D341Med (cell line): ENCODE measurements at regions not wholly inside any gene's neighbourhood (a gene's known extent, or its start where the extent isn't known, plus 50 kb on each side); places are given as distances from the start of the nearest gene placed in this dataset.
"Not testable (repeated sequence)": the region's sequence is repeated elsewhere in the genome, so short reads cannot be mapped to it uniquely, and the experiment has no call there.

ENCODE experiments used
- DNase-seq: peaks from one replicate; pipeline ENCODE4 v3.0.0; 2012; ENCODE audit warnings: low spot score

DNA sequence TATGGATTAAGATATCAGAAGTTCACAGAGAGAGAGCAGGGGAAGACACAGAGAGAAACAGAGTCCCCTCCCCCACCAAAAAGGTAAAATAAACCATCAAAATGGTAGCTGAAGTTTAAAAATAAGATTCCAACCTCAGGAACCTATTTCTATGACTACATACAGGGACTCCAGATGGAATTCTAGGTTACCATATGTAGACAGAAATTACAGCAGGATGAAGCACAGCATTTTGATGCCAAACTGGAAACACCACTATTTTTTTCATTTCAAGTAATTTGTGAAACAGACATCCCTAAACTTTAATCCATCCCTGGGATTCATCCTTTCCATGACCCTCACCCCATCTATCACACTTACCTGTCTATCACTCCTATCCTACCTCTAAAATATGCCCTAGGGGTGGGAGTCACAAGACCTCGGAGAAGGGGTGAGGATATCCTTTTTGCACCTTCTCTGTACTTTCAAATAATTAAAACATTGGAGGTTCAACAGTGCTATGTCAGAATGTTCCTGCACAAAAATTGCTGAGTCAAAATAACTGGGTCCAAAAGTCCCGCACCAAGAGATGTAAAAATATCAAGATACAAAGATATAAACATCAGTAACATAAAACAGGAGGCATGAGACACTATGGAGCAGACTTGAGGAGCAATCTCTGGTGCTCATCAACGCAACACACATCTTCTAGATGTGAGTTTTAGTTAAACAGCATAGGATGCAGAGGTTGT, 344.5 kb upstream of the RASGEF1B start:
- no peak for DNase-seq

DNA sequence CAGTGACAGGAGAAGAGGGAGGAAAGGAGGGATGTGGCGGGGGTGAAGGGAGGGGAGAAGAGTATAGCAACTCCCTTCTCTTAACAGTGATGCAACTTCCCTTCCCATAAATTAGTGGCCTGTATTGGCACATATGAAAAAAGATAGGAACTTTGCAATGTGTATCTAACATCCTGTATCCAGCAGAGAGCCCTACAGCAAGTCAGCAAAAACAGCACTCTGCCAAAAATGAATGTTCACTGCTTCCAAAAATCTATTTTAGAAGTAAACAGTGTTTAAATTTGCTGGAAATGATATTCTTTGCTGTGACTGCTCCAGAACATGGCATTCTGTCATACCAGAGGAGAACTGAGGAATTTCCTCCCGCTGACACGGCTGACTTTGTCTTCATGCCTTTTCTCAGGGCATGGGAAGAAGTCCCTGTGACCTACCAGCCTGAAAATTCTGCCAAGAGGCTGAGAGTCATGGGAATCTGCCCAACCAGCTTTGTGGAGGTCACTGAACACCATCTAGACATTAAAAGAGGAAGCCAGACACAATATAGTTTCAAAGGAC, 343.4 kb upstream of the RASGEF1B start:
- DNase-seq, result no peak

DNA sequence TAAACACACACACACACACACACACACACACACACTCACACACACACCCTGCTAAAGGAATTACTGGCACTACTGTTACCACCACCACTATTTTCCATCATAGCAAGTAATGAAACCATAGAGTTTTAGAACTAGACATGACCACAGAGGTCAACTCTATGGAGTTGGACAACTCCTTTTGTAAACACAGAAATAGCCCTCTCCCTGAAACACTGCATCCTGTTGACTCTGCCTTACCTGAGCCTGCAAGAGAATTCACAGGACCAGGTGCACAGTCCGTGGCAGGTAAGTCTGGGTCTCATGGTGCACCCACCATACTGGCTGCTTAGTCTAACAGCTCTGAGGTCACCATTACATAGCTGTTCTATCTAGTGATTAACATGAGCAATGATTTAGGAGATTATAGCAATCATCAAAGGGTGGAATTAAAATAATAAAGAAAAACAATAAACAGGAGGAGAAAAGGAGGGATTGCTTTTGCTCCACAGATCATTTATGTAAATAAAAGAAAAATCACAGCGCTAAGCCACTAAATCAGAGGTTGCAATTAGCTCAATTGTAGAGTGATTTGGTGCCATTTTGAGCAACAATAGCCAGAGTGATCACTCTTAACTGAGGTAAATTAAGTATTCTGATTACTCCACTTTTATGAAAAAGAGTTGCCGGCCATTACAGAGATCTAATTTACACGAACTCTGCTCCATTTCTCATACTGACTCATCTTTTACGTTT, 340.0 kb upstream of the RASGEF1B start:
- DNase-seq, result no peak

DNA sequence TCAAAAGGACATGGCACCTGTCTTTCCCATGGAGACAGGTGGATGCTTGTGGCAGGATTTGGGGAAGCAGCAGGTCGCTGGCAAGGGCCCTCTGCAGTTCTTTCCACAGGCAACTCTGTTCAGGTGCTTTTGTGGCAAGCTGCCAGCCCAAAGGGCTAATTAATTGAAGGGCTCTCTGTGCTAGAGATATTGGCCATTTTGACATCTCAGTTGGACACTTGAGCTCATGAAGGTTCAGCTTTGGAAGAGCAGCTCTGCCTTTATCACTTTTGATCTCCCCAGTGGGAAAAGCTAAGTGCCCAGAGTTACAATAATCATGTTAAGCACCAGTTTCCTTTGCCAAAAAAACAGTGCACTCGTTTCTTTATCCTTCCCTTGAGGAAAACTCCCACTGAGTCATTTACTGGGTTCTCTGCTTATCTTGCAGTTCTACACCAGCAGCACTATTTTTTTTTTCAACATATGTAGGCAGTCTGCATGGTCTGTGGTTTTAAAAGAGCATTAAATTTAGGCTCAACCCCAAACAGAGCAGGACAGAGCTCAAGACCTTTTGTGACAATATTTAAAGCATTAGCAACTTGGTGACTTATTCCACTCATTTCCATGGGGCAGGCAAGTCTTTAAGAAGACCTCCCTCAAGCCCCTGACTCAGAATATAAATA, 336.4 kb upstream of the RASGEF1B start:
- DNase-seq, result no peak

DNA sequence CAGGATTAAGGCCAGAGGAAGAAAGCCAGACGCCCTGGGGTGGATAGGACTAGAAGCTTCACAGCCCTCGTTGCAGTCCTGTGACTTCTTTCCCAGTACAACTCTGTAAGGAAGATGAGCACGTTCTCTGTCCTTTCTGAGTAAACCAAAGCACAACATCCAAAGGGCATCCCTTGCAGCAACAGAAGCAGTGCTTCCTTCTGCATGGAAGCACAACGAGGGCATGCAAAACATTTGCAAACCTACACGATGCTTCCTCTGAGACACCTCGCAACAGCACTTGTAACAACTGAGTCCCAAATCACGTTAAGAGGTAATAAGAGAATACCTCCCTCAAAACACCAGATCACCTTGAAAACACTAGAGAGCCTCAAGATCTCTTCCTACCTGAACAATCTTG, 335.7 kb upstream of the RASGEF1B start:
- no peak for DNase-seq

DNA sequence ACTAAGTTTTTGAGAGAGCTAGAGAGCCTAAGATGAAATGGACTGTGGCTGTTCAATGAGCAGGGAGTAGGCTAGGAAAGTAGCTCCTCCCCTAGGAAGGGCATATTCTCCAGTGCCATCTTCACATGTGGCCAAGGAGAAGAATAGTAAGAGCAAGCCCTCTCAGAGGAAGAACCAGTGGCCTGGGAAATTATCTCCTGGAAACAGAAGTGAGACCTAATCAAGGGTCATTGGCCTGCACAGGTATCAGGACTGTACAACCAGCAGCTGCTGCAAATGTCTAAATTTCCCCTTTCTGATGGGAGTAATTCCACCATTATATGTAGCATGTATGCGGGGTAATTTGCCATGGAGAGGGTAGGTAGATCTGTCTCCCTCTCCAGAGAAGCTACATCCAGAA, 334.8 kb upstream of the RASGEF1B start:
- no peak for DNase-seq

DNA sequence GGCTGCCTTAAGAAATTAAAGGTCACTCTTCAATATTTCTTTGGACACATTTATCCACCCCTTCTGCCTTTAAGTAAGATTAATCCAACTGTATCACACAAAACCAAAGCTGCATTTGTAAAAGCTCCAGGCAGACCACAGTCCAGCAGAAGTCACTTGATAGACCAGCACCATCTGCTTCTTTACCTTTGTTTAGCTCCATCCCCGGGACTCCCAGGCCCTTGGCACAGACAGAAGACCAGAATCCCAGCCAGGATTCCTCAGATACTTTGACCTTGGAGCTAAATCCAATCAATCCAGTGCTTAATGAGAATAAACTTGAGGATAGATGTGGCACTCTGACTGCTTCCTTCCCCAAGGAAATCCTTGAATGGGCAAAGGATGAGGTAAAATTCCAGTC, 333.1 kb upstream of the RASGEF1B start:
- no peak for DNase-seq

DNA sequence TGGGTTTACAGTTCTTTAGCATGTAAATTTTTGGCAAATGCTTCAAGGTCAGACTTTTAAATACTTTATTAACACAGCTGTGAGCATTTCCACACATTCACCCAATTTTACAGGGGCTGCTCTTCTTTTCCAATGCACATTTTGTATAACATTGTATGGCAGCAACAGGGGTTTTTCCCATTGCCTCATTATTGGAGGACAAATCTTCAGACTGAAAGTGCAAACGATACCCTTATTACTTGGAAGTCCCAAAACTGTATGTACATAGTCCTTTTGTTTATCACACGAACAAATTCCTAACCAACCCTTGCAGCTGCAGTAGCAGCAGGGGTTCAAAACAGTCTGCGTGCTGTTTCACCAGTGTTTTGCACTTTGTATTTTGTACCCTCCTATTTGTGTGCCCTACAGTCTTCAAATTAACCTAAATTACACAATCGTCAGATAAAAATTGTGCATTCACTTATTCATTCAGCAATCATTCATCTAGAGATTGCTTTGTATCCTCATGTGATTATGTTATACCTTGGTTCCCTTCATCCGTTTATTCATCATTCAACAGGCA, 330.7 kb upstream of the RASGEF1B start:
- no peak for DNase-seq

DNA sequence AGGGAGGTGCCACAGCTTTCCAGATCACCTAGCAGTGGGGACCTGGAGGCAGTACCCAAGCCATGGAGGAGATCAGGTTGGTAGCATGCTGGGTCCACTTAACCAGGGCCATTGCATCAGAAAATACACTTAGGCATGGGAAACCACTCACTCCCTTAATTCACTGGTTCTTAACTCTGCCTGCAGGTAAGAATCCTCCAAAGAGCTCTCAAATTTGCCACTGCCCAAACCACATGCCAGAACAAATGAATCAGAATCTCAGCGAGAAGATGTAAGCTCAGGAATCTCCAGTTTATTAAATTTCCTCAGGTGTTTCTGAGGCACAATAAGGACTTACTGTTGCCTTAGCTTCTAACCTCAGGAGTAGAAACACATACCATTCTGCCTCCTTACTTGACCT, 327.7 kb upstream of the RASGEF1B start:
- no peak for DNase-seq

DNA sequence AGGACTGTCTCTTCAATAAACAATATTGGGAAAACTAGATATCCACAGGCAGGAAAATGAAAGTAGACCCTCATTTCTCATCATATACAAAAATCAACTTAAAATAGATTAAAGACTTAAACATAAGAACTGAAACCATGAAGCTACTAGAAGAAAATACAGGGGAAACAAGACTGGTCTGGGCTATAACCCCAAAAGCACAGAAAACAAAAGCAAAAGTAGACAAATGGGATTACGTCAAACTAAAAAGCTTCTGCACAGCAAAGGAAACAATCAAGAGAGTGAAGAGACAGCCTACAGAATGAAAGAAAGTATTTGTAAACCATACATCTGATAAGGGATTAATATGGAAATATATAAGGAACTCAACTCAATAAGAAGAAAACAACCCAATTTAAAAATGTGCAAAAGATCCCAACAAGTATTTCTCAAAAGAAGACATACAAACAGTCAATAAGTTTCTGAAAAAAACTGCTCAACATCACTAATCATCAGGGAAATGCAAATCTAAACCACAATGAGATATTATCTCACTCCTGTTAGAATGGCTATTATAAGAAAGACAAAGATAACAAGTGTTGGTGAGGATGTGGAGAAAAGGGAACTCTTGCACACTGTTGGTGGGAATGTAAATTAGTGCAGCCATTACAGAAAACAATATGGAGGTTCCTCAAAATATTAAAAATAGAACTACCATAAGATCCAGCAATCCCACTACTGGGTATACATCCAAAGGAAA, 325.3 kb upstream of the RASGEF1B start:
- no peak for DNase-seq

DNA sequence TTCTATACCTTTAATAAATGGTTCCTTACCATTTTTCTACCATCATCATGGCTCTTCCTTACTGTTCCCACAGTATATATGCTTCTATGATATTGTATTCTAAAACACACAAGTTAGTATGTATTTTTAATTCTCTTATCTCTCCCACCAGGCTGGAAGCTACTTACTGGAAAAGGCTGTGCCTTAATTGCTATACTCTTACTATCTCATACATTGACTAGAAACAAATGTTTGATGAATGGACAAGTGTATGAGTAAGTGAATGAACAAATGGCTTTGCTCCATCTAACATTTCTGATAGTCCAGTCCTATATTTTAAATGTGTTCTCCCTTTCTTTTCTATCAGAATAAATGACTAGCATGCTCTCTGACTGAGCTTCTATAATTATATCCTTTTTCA, 320.8 kb upstream of the RASGEF1B start:
- DNase-seq, result no peak

DNA sequence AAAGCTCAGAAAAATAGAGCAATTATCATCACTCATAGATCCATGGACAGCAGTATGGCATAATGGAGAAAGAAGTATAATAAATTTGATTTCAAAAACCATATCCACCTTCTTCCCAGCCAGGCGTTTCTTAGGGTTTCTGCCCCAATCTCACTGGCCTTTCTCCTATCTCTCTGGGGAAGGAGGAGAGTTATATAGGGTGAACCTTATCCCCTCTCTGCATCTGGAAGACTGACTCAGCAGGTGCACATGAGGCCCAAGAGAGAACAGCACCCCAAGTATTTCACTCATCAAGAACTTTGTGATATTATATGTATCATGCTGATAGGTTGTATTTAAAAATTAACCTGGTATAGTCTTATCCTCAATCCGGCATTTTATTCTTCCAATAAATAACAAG, 318.8 kb upstream of the RASGEF1B start:
- no peak for DNase-seq

DNA sequence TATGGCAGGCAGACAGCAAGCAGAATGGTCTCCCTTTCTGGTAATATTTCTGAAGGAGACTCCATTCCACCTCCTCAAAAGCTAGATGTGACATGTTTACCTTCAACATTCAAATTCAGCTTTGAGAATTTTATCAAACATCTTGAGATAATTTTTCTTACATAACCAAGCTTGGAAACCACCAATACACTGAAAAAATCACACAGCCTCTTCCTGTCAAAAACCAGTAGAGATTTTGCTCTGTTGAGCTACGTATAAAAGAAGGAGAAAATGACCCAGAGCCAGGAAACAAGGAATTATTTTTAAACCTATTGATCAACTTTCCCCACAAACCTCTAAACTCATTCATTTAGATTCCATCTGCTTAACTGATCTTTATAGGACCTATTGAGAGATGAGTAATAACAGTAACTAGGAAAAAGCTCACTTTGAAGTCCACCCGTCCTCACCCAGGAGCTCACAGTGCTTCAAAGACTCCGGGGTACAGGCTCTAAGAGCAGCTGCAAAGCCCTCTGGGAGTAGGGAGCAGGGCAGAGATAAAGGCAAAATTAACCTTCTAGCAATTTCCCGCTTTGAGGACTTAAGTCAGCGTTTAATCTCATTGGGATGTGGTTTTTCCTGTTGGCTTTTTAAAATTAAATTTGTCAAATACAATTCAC, 318.2 kb upstream of the RASGEF1B start:
- no peak for DNase-seq

DNA sequence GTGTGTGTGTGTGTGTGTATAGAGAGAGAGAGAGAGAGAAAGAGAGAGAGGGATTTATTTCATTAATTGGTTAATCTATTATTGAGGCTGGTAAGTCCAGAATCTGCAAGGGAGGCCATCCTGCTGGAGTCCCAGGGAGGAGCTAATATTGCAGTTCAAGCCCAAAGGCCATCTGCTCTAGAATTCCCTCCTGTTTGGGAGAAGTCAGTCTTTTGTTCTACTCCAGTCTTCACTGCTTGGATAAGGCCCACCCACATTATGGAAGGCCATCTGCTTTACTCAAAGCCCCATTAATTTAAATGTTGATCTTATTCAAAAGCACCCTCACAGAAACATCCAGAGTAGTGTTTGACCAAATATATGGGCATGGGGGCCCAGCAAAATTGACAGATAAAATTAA, 317.5 kb upstream of the RASGEF1B start:
- DNase-seq, result no peak

DNA sequence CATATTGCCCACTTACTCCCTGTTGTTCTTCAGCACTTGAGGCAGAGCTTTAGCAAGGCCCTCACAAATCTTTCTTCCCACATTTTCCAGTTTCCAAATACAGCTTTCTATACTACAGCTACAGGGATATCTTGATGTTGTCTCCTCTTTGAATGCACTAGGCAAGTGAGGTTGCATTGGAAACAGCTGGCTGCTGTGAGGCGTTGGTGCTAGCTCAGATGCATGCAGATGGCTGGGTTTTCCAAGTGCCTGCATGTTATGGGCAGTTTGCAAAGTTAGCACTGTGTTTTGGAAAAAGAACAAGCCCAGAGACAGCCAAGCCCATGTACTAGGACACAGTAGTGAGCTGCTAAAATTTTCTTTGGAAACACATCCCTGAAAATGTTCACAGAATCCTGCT, 315.1 kb upstream of the RASGEF1B start:
- no peak for DNase-seq

DNA sequence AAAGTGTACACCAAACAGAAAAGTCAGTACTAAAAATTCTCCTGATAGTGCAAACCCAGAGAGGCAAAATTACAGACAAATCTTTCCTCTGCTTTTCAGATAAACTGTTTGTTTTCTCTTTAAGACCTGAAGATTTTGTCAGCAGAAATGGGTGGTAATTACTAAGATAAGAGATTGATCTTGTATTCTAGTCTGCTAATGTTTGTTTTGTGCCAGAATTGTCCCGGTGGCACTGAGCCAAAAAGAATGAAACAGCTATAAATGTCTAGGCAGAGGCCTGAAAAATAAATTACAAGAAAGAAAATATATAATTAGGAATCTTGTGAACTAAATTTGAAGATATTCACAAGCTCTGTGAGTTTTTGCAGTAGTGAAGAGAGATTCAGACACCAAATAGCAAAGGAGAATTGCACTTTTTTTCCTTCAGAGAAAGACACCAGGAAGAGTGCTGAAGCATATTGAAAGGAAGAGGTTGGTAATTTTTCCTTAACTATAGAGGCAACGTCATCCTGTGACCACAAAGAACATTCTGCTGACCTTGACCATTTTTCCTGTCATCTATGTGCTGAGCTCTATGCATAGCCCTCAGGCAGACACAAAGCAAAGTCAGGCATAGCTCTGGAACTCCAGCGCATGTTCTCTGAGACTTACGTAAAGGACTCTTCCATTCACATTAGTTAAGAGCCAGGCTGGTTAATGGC, 314.5 kb upstream of the RASGEF1B start:
- no peak for DNase-seq

DNA sequence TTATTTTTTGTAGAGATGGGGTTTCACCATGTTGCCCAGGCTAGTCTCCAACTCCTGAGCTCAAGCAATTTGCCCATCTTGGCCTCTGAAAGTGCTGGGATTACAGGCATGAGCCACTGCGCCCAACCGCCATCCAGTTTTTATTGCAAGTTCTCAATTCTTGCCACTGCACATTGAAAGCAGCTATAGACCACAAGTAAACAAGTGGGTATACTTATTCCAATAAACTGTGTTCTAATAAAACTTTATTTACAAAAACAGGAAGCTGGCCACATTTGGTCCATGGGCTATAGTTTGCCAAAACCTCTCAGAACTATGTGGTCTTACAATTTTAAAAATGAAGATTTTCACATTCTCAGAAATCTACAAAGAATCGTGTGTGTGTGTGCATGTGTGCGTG, 313.6 kb upstream of the RASGEF1B start:
- DNase-seq, result no peak

DNA sequence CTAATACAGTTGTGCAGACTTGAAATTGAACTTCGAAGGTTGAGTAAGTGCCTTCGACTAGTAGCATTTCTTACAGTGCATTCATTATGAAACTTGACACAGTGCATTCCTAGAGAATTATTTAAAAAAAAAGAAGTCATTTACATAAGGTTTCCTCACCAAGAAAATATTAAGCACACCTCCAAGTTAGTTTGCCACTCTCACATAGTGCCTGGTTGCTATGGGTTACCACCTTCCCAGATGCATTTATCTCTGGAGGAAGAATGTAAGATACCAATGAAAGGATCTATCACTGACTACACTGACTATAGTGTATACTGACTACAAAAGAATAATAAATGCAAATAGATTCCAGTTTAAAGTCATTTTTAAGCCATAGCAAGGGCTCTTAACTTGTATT, 311.9 kb upstream of the RASGEF1B start:
- DNase-seq, result no peak

DNA sequence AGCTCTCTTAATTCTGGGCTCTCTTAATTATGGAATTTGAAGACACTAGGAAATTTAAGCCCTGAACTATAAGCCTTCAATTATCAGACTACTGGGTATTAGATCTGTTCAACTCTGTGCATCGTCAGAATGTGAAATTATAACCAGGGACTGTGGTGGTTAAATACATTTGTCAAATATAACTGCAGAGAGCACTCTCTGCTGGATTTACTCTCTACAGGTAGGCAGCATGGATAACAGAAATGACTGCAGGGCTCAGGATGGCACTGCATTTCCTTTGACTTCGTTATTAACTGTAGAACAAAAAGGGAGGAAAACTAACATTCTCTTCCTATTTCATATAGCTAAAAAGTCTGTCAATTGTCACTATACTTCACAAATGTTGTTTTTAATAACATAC, 310.1 kb upstream of the RASGEF1B start:
- no peak for DNase-seq

DNA sequence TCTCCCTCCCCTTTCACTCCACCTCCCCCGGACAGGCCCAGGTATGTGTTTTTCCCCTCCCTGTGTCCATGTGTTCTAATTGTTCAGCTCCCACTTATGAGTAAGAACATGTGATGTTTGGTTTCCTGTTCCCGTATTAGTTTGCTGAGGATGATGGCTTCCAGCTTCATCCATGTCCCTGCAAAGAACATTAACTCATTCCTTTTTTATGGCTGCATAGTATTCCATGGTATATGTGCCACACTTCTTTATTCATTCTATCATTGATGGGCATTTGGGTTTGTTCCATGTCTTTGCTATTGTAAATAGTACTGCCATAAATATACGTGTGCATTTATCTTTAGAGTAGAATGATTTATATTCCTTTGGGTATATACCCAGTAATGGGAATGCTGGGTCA, 306.0 kb upstream of the RASGEF1B start:
- not testable (repeated sequence) for DNase-seq

DNA sequence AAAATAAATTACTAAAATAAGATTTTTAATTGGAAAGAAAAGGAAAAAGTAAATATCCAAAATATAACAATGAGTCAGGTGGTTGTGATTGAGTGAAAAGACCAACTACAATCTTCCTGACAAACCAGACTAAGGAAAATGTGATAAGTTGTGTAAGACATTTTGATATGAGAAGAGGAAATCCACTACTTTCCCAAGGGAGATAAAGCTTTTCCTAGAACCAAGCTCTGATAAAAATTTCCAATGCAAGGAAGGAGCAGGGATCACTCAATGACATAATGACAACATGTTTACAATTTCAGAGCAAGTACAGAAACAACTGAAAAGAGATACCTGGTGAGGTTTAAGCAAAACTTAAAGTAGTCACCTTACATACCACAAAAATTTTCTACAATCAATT, 305.1 kb upstream of the RASGEF1B start:
- no peak for DNase-seq
